Ovary (tissue), 7 donors: ENCODE measurements at regions not wholly inside any gene's neighbourhood (a gene's known extent, or its start where the extent isn't known, plus 50 kb on each side); places are given as distances from the start of the nearest gene placed in this dataset.

Experiments used
- DNase-seq, 5 donors: peaks; one replicate each; pipeline ENCODE4 v3.0.0-alpha.2; 2019 to 2020
- H3K27ac ChIP-seq, 2 donors: fragments of 200-600 bp; one replicate each; pipeline versions ENCODE4 v1.5.1 to v1.8.0; 2019 to 2022
- H3K27me3 ChIP-seq: fragments of 200-600 bp; one replicate; pipeline ENCODE4 v1.8.0; 2022
- H3K36me3 ChIP-seq: fragments of 200-600 bp; sonication (generic); one replicate; pipeline ENCODE4 v1.5.1; 2019
- H3K4me1 ChIP-seq: one replicate; pipeline ENCODE4 v1.8.1; 2013; ENCODE audit warnings: mild to moderate bottlenecking, moderate library complexity; ENCODE audit not compliant: insufficient read depth
- H3K4me3 ChIP-seq: fragments of 200-600 bp; sonication (generic); one replicate; pipeline ENCODE4 v1.5.1; 2017
- H3K9me3 ChIP-seq, 2 donors: fragments of 200-600 bp in 1 of 2; sonication (generic) in 1 of 2; one replicate each; pipeline versions ENCODE4 v1.5.1 to v1.8.1; 2013 to 2019; ENCODE audit warnings: mild to moderate bottlenecking in 1 of 2, moderate library complexity in 1 of 2
- CTCF ChIP-seq, 3 donors: fragments of 450-650 bp in 2 of 3; fragments of 200-600 bp in 1 of 3; IDR thresholded peaks; one replicate each; pipeline versions ENCODE4 v1.5.1 to v1.8.0; 2016 to 2022; ENCODE audit warnings: antibody characterized with exemption in 3 of 3, mild to moderate bottlenecking in 1 of 3
- EP300 ChIP-seq: sonication (generic); formaldehyde crosslinking; IDR thresholded peaks from one replicate; pipeline ENCODE4 v1.6.1; 2017; ENCODE audit warnings: antibody characterized with exemption
- POLR2A ChIP-seq: fragments of 450-650 bp; IDR thresholded peaks from one replicate; pipeline ENCODE4 v1.6.1; 2017; ENCODE audit warnings: antibody characterized with exemption, mild to moderate bottlenecking, moderate library complexity
- WGBS, 3 donors: extraction: QIAGEN DNeasy Blood & Tissue Kit in 1 of 3; methylation state at CpG; one replicate each; pipeline versions ENCODE4 v1.1.5 to v1.1.7; 2013 to 2017; 5-methylcytosine and 5-hydroxymethylcytosine counted together
- intact Hi-C, 4 donors: fragments of 100-400 bp; cut with DNase I; formaldehyde crosslinking; loops; one replicate each; pipeline versions ENCODE4 v1.11.0 to v1.15.1; 2022 to 2023
- donor health status: DM: no; HTN: no; CAD: no; lungs with moderate emphysema.
- donor health status: DM: no; HTN: no; CAD: no.
- donor health status: Bipolar disorder and iron deficiency.
- donor health status: DM: no; HTN: no; CAD: no.
- donor health status: DM: yes; HTN: yes; CAD: no.

- H3K36me3 ChIP-seq: no peaks in the 10 kb centered on the region
- no peak overlapping the region for H3K4me3 ChIP-seq
- no peak for DNase-seq
- no peaks in the 10 kb centered on the region for H3K4me1 ChIP-seq
- H3K27ac ChIP-seq: no peak overlapping the region
- TF ChIP-seq POLR2A (no peak), EP300 (no peak), CTCF (IDR thresholded peaks at IDR 0.05) (no peak)
- 64 to 79% (median 76%) methylated on average over 12 of the region's 12 CpGs for WGBS, 3 donors
- no peaks in the 10 kb centered on the region for H3K9me3 ChIP-seq
- intact Hi-C loops: no loop called here
- H3K27me3 ChIP-seq: no peaks in the 10 kb centered on the region
These were observed 126.2 kb upstream of the LMO4 start for GRCh38 chr1:87202451-87202850.

GRCh38 chr1:87202922-87203655 lies 125.6 kb upstream of the LMO4 start:
- no peaks in the 10 kb centered on the region for H3K36me3 ChIP-seq
- DNase-seq: no peak

GRCh38 chr1:87203904-87204303 lies 124.8 kb upstream of the LMO4 start:
- intact Hi-C loops: no loop called here
- no peaks in the 10 kb centered on the region for H3K36me3 ChIP-seq
- H3K4me3 ChIP-seq: no peak overlapping the region
- DNase-seq: no peak
- H3K9me3 ChIP-seq: no peaks in the 10 kb centered on the region
- WGBS, 3 donors: 62 to 69% (median 62%) methylated on average over 5 of the region's 5 CpGs
- no peaks in the 10 kb centered on the region for H3K27me3 ChIP-seq
- H3K27ac ChIP-seq: no peak overlapping the region
- TF ChIP-seq CTCF (IDR thresholded peaks at IDR 0.05) (no peak), EP300 (no peak), POLR2A (no peak)
- no peaks in the 10 kb centered on the region for H3K4me1 ChIP-seq

More at GRCh38 chr1:87202922-87203655, 125.6 kb upstream of the LMO4 start:
- Histone ChIP-seq H3K27ac (no peak overlapping the region), H3K4me1 (no peaks in the 10 kb centered on the region), H3K4me3 (no peak overlapping the region), H3K27me3 (no peaks in the 10 kb centered on the region), H3K9me3 (no peaks in the 10 kb centered on the region)
- 55 to 60% (median 56%) methylated on average over 16 of the region's 16 CpGs for WGBS, 3 donors
- intact Hi-C loops: no loop called here
- TF ChIP-seq EP300 (no peak), CTCF (IDR thresholded peaks at IDR 0.05) (no peak), POLR2A (no peak)

GRCh38 chr1:87204441-87204840 lies 124.2 kb upstream of the LMO4 start:
- H3K9me3 ChIP-seq: no peaks in the 10 kb centered on the region
- WGBS, 3 donors: 72 to 76% (median 74%) methylated on average over 3 of the region's 3 CpGs
- H3K36me3 ChIP-seq: no peaks in the 10 kb centered on the region
- H3K4me3 ChIP-seq: no peak overlapping the region
- H3K27ac ChIP-seq: no peak overlapping the region
- TF ChIP-seq EP300 (no peak), CTCF (IDR thresholded peaks at IDR 0.05) (no peak), POLR2A (no peak)
- no peak for DNase-seq
- intact Hi-C loops: no loop called here
- no peaks in the 10 kb centered on the region for H3K4me1 ChIP-seq
- H3K27me3 ChIP-seq: no peaks in the 10 kb centered on the region
